ENCODE measurements at regions not wholly inside any gene's neighbourhood (a gene's known extent, or its start where the extent isn't known, plus 50 kb on each side); places are given as distances from the start of the nearest gene placed in this dataset.
A peak's percentile ranks its signal among the peaks of the same experiment; 100 is the strongest.
"Not testable (repeated sequence)": the region's sequence is repeated elsewhere in the genome, so short reads cannot be mapped to it uniquely, and the experiment has no call there.

- ChIA-PET CTCF (no interaction called here), POLR2A (ENCODE audit: unreplicated experiment) (no interaction called here)
- intact Hi-C loops (cut with micrococcal nuclease; ENCODE audit: unreplicated experiment): no loop called here
- no peaks in the 10 kb centered on the region for H3K9me3 ChIP-seq (ENCODE audit: insufficient read depth, low read depth)
- H3K36me3 ChIP-seq (ENCODE audit: low read depth): no peaks in the 10 kb centered on the region
- no peak overlapping the region for H3K27ac ChIP-seq
- H3K27me3 ChIP-seq (ENCODE audit: insufficient read depth, low read depth): no peaks in the 10 kb centered on the region
- no peak for DNase-seq
- no peak for TF ChIP-seq EZH2 (IDR thresholded peaks at IDR 0.05; ENCODE audit: low read depth)
- no peak for TF ChIP-seq CTCF (conservative IDR thresholded peaks at IDR 0.05)
- no TSS peak for BruUV-seq (replicated peaks)
- H4K20me1 ChIP-seq (ENCODE audit: insufficient read depth): no peaks in the 10 kb centered on the region
- H3K9me2 ChIP-seq (ENCODE audit: insufficient read depth): no peaks in the 10 kb centered on the region; the same call in 1 of the 2 replicates
- no peak overlapping the region for H3K4me3 ChIP-seq
- H2AFZ ChIP-seq: no peak overlapping the region
- no peaks in the 10 kb centered on the region for H3K4me1 ChIP-seq (replicated peaks; ENCODE audit: insufficient read depth)
- H3K79me2 ChIP-seq (ENCODE audit: low read depth): no peaks in the 10 kb centered on the region
- no peak overlapping the region for H3K4me2 ChIP-seq
- no peaks in the 10 kb centered on the region for H3F3A ChIP-seq (ENCODE audit: insufficient read depth, low read depth)
Measured at GRCh38 chr1:95893921-95894320, 659.9 kb downstream of the RWDD3 start.

- H2AFZ ChIP-seq: no peak overlapping the region
- no TSS peak for BruUV-seq (replicated peaks)
- intact Hi-C loops (cut with micrococcal nuclease; ENCODE audit: unreplicated experiment): no loop called here
- H3K36me3 ChIP-seq (ENCODE audit: low read depth): no peaks in the 10 kb centered on the region
- ChIA-PET POLR2A (ENCODE audit: unreplicated experiment) (no interaction called here), CTCF (no interaction called here)
- H3K9me2 ChIP-seq (ENCODE audit: insufficient read depth): no peaks in the 10 kb centered on the region
- H3K9me3 ChIP-seq (ENCODE audit: insufficient read depth, low read depth): no peaks in the 10 kb centered on the region
- no peaks in the 10 kb centered on the region for H3K27me3 ChIP-seq (ENCODE audit: insufficient read depth, low read depth)
- no peaks in the 10 kb centered on the region for H3K79me2 ChIP-seq (ENCODE audit: low read depth)
- H3K4me2 ChIP-seq: no peak overlapping the region
- H3F3A ChIP-seq (ENCODE audit: insufficient read depth, low read depth): no peaks in the 10 kb centered on the region
- TF ChIP-seq EZH2 (IDR thresholded peaks at IDR 0.05; ENCODE audit: low read depth): no peak
- TF ChIP-seq CTCF (conservative IDR thresholded peaks at IDR 0.05): no peak
- H3K27ac ChIP-seq: no peak overlapping the region
- H3K4me1 ChIP-seq (replicated peaks; ENCODE audit: insufficient read depth): no peaks in the 10 kb centered on the region
- peak in 1 of 2 experiments; percentile 20 for DNase-seq
- H3K4me3 ChIP-seq: no peak overlapping the region
- H4K20me1 ChIP-seq (ENCODE audit: insufficient read depth): no peaks in the 10 kb centered on the region
Measured at GRCh38 chr1:95903060-95903459, 669.0 kb downstream of the RWDD3 start.

- H3K4me2 ChIP-seq: no peak overlapping the region
- intact Hi-C loops (cut with micrococcal nuclease; ENCODE audit: unreplicated experiment): no loop called here
- H3K79me2 ChIP-seq (ENCODE audit: low read depth): no peaks in the 10 kb centered on the region
- H3K9me2 ChIP-seq (ENCODE audit: insufficient read depth): no peaks in the 10 kb centered on the region
- ChIA-PET CTCF (no interaction called here), POLR2A (ENCODE audit: unreplicated experiment) (no interaction called here)
- TF ChIP-seq CTCF (conservative IDR thresholded peaks at IDR 0.05) (no peak), EZH2 (IDR thresholded peaks at IDR 0.05; ENCODE audit: low read depth) (no peak)
- H3K9me3 ChIP-seq (ENCODE audit: insufficient read depth, low read depth): no peaks in the 10 kb centered on the region
- no TSS peak for BruUV-seq (replicated peaks)
- no peak for DNase-seq
- H3F3A ChIP-seq (ENCODE audit: insufficient read depth, low read depth): no peaks in the 10 kb centered on the region
- H3K4me3 ChIP-seq: no peak overlapping the region
- no peaks in the 10 kb centered on the region for H3K27me3 ChIP-seq (ENCODE audit: insufficient read depth, low read depth)
- H3K4me1 ChIP-seq (replicated peaks; ENCODE audit: insufficient read depth): no peaks in the 10 kb centered on the region
- H4K20me1 ChIP-seq (ENCODE audit: insufficient read depth): no peaks in the 10 kb centered on the region
- no peak overlapping the region for H2AFZ ChIP-seq
- no peak overlapping the region for H3K27ac ChIP-seq
- H3K36me3 ChIP-seq (ENCODE audit: low read depth): no peaks in the 10 kb centered on the region
Measured at GRCh38 chr1:95905818-95906395, 671.9 kb downstream of the RWDD3 start.

- POLR2A ChIA-PET (ENCODE audit: unreplicated experiment); H3K4me3 ChIP-seq; H3K27me3 ChIP-seq (ENCODE audit: insufficient read depth, low read depth); BruUV-seq (replicated peaks); CTCF ChIA-PET; H3K36me3 ChIP-seq (ENCODE audit: low read depth); H3K9me3 ChIP-seq (ENCODE audit: insufficient read depth, low read depth); H3K9me2 ChIP-seq (ENCODE audit: insufficient read depth); H3K79me2 ChIP-seq (ENCODE audit: low read depth); H2AFZ ChIP-seq; H3F3A ChIP-seq (ENCODE audit: insufficient read depth, low read depth); H3K4me1 ChIP-seq (replicated peaks; ENCODE audit: insufficient read depth); intact Hi-C loops (cut with micrococcal nuclease; ENCODE audit: unreplicated experiment); H3K4me2 ChIP-seq; H3K27ac ChIP-seq; H4K20me1 ChIP-seq (ENCODE audit: insufficient read depth): not testable (repeated sequence)
- peak in 1 of 2 experiments; percentile 32 for DNase-seq
Measured at GRCh38 chr1:95911739-95912138, 677.7 kb downstream of the RWDD3 start.

All from PC-9 (cell line).